Astrocyte of the cerebellum (primary cell): ENCODE measurements at regions not wholly inside any gene's neighbourhood (a gene's known extent, or its start where the extent isn't known, plus 50 kb on each side); places are given as distances from the start of the nearest gene placed in this dataset.
A peak's percentile ranks its signal among the peaks of the same experiment; 100 is the strongest.

Source experiments
- DNase-seq: peaks from one replicate; pipeline ENCODE4 v3.0.0-alpha.2; 2011; ENCODE audit warnings: low read depth
- H3K4me3 ChIP-seq: 2 replicates; pipeline ENCODE4 v1.5.1; 2011; ENCODE audit warnings: mild to moderate bottlenecking, low read depth, low read length, moderate library complexity
- CTCF ChIP-seq: IDR thresholded peaks from 2 replicates; pipeline ENCODE4 v1.5.1; 2012; ENCODE audit warnings: low read length, low read depth, moderate library complexity, mild to moderate bottlenecking; ENCODE audit errors: missing control alignments
- in situ Hi-C: cut with HindIII; loops from 2 replicates; pipeline ENCODE4 v1.10.0; 2017; ENCODE audit warnings: low sequenced_read_pairs

GRCh38 chr13:74820809-74821208 lies 661.2 kb downstream of the TBC1D4 start:
- TF ChIP-seq CTCF = no peak
- no peak for DNase-seq
- in situ Hi-C loops = no loop called here
- H3K4me3 ChIP-seq = no peak overlapping the region

- in situ Hi-C loops = no loop called here
- DNase-seq = no peak
- no peak overlapping the region for H3K4me3 ChIP-seq
- TF ChIP-seq CTCF = no peak
These were observed 662.4 kb downstream of the TBC1D4 start for GRCh38 chr13:74819549-74819948.

GRCh38 chr13:74816737-74817136 lies 665.2 kb downstream of the TBC1D4 start:
- DNase-seq = no peak
- TF ChIP-seq CTCF = no peak
- no peak overlapping the region for H3K4me3 ChIP-seq
- in situ Hi-C loops = no loop called here

GRCh38 chr13:74796157-74796556 lies 662.0 kb upstream of the KLF12 start:
- no peak overlapping the region for H3K4me3 ChIP-seq
- in situ Hi-C loops = no loop called here
- TF ChIP-seq CTCF = no peak
- no peak for DNase-seq

- in situ Hi-C loops = no loop called here
- TF ChIP-seq CTCF = no peak
- DNase-seq = no peak
- H3K4me3 ChIP-seq = no peak overlapping the region
These were observed 661.3 kb upstream of the KLF12 start for GRCh38 chr13:74795526-74795925.

- in situ Hi-C loops = no loop called here
- TF ChIP-seq CTCF = peak; percentile 1
- DNase-seq = no peak
- no peak overlapping the region for H3K4me3 ChIP-seq
These were observed 660.4 kb upstream of the KLF12 start for GRCh38 chr13:74794582-74794981.

GRCh38 chr13:74794147-74794546 lies 659.9 kb upstream of the KLF12 start:
- no peak overlapping the region for H3K4me3 ChIP-seq
- in situ Hi-C loops = no loop called here
- no peak for DNase-seq
- no peak for TF ChIP-seq CTCF
